ENCODE measurements at regions not wholly inside any gene's neighbourhood (a gene's known extent, or its start where the extent isn't known, plus 50 kb on each side); places are given as distances from the start of the nearest gene placed in this dataset.

DNA sequence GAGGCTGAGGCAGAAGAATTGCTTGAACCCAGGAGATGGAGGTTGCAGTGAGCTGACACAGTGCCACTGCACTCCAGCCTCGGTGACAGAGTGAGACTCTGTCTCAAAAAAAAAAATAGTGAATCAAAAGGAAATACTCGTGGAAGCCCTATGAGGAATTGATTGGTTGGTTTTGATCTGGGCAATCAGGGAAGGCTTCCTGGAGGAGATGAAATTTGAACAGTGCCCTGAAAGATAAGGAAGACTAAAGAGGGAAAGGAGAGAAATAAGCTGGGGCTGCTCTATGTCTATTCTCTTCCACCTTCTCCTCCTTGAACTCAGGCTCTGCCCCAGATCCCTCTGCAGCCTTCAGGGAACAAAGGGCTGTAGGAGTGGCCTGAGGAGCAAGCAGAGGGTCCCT, 54.1 kb downstream of the IRF2BPL start:
- DNase-seq (ENCODE audit: low spot score) (no peak), ATAC-seq (ENCODE audit: low FRiP score) (no peak)
- no peak for TF ChIP-seq CTCF (IDR thresholded peaks at IDR 0.05)

- ATAC-seq (ENCODE audit: low FRiP score) = no peak
Observed at GRCh38 chr14:76971549-76971948, 57.0 kb downstream of the IRF2BPL start.

GRCh38 chr14:76968621-76969063, 59.9 kb downstream of the IRF2BPL start:
- DNase-seq (ENCODE audit: low spot score) (no peak), ATAC-seq (ENCODE audit: low FRiP score) (no peak)
- no peak for TF ChIP-seq CTCF (IDR thresholded peaks at IDR 0.05)

More at GRCh38 chr14:76971549-76971948, 57.0 kb downstream of the IRF2BPL start:
- no peak for DNase-seq (ENCODE audit: low spot score)
- TF ChIP-seq CTCF (IDR thresholded peaks at IDR 0.05) = no peak

- ATAC-seq (ENCODE audit: low FRiP score) (no peak), DNase-seq (ENCODE audit: low spot score) (no peak)
- no peak for TF ChIP-seq CTCF (IDR thresholded peaks at IDR 0.05)
Observed at GRCh38 chr14:76967788-76968187, 60.7 kb downstream of the IRF2BPL start.

DNA sequence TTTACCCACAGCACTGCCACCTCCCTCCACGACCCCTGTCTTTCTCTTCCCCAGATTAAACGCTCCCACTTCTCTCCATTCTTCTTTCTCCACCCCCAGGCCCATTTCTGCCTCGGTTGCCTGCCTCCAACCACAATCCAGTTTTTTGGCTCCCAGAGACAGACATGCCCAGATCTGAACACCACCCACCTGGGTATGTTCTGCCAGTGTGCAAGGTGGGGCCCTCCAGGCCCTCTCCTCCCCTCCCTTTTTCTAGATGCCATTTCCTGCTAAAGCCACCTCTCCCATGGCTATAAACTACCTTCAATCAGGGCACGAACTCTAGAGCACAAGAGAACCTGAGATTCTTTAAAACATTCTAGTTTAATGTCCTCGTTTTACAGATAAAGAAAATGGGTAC, 63.3 kb downstream of the IRF2BPL start:
- ATAC-seq (ENCODE audit: low FRiP score) (no peak), DNase-seq (ENCODE audit: low spot score) (no peak)
- no peak for TF ChIP-seq CTCF (IDR thresholded peaks at IDR 0.05)

- DNase-seq (ENCODE audit: low spot score) (no peak), ATAC-seq (ENCODE audit: low FRiP score) (no peak)
- no peak for TF ChIP-seq CTCF (IDR thresholded peaks at IDR 0.05)
Observed at GRCh38 chr14:76964695-76965094, 63.8 kb downstream of the IRF2BPL start.

DNA sequence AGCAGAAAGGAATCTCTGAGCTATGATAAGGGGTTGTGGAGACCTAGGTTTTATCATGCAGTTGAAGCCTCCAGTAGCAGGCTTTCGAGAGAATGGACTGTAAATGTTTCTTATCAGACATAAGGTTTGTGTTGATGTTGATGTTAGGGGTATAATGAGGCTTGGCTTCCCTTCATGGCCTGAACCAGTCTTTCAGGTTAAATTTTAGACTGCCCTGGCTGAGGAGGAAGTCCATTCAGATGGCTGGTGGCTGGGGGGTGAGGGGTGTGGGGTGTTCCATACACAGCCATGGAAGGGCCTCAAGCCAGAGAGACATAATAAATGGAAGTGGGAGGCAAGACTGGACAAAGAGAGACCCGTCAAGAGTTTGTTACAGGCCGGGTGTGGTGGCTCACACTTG, 65.1 kb downstream of the IRF2BPL start:
- DNase-seq (ENCODE audit: low spot score) = no peak
- TF ChIP-seq CTCF (IDR thresholded peaks at IDR 0.05) = no peak
- ATAC-seq (ENCODE audit: low FRiP score) = no peak

Measured in omental fat pad (tissue), 3 donors.